ENCODE measurements at regions not wholly inside any gene's neighbourhood (a gene's known extent, or its start where the extent isn't known, plus 50 kb on each side); places are given as distances from the start of the nearest gene placed in this dataset.

- Histone ChIP-seq H3K36me3 (ENCODE audit: control insufficient read depth, low read length) (no peaks in the 10 kb centered on the region), H4K20me1 (ENCODE audit: control insufficient read depth, insufficient read depth, low read depth, low read length) (no peaks in the 10 kb centered on the region), H3K4me2 (ENCODE audit: low read length) (no peak overlapping the region), H3K4me1 (ENCODE audit: control insufficient read depth, low read length) (no peaks in the 10 kb centered on the region), H3K79me2 (ENCODE audit: control insufficient read depth, low read length) (no peaks in the 10 kb centered on the region), H3K4me3 (ENCODE audit: low read length) (no peak overlapping the region), H3K27ac (ENCODE audit: low read depth, low read length) (no peak overlapping the region), H3K27me3 (ENCODE audit: control insufficient read depth, low read length) (no peaks in the 10 kb centered on the region), H3K9me2 (replicated peaks; ENCODE audit: control insufficient read depth, low read length) (no peaks in the 10 kb centered on the region), H3K9me3 (ENCODE audit: control insufficient read depth, insufficient read depth, low read length) (peaks cover 9% of the 10 kb centered on the region; the same call in 1 of the 2 replicates), H3F3A (ENCODE audit: control insufficient read depth, insufficient read depth) (no peaks in the 10 kb centered on the region)
- no peak for TF ChIP-seq CTCF (IDR thresholded peaks at IDR 0.05; ENCODE audit: low read depth, low read length, poor library complexity, severe bottlenecking)
- no peak for TF ChIP-seq EZH2phosphoT487 (IDR thresholded peaks at IDR 0.05; ENCODE audit: borderline replicate concordance, low read length)
Measured at GRCh38 chr13:63367522-63368198, 1952.0 kb upstream of the PCDH20 start.

- peaks cover 9% of the 10 kb centered on the region; the same call in 1 of the 2 replicates for H3K9me3 ChIP-seq (ENCODE audit: control insufficient read depth, insufficient read depth, low read length)
- no peak overlapping the region for H3K27ac ChIP-seq (ENCODE audit: low read depth, low read length)
- H4K20me1 ChIP-seq (ENCODE audit: control insufficient read depth, insufficient read depth, low read depth, low read length) = no peaks in the 10 kb centered on the region
- no peak for TF ChIP-seq CTCF (IDR thresholded peaks at IDR 0.05; ENCODE audit: low read depth, low read length, poor library complexity, severe bottlenecking)
- no peak for TF ChIP-seq EZH2phosphoT487 (IDR thresholded peaks at IDR 0.05; ENCODE audit: borderline replicate concordance, low read length)
- no peaks in the 10 kb centered on the region for H3K9me2 ChIP-seq (replicated peaks; ENCODE audit: control insufficient read depth, low read length)
- H3K4me1 ChIP-seq (ENCODE audit: control insufficient read depth, low read length) = no peaks in the 10 kb centered on the region
- no peaks in the 10 kb centered on the region for H3K27me3 ChIP-seq (ENCODE audit: control insufficient read depth, low read length)
- no peaks in the 10 kb centered on the region for H3K36me3 ChIP-seq (ENCODE audit: control insufficient read depth, low read length)
- H3K79me2 ChIP-seq (ENCODE audit: control insufficient read depth, low read length) = no peaks in the 10 kb centered on the region
- H3F3A ChIP-seq (ENCODE audit: control insufficient read depth, insufficient read depth) = no peaks in the 10 kb centered on the region
- H3K4me2 ChIP-seq (ENCODE audit: low read length) = no peak overlapping the region
- H3K4me3 ChIP-seq (ENCODE audit: low read length) = no peak overlapping the region
Measured at GRCh38 chr13:63364159-63364558, 1948.5 kb upstream of the PCDH20 start.

- Histone ChIP-seq H3K4me3 (ENCODE audit: low read length) (no peak overlapping the region), H3K36me3 (ENCODE audit: control insufficient read depth, low read length) (no peaks in the 10 kb centered on the region), H3K79me2 (ENCODE audit: control insufficient read depth, low read length) (no peaks in the 10 kb centered on the region), H3K27ac (ENCODE audit: low read depth, low read length) (no peak overlapping the region), H3K9me2 (replicated peaks; ENCODE audit: control insufficient read depth, low read length) (no peaks in the 10 kb centered on the region), H4K20me1 (ENCODE audit: control insufficient read depth, insufficient read depth, low read depth, low read length) (no peaks in the 10 kb centered on the region), H3K4me1 (ENCODE audit: control insufficient read depth, low read length) (no peaks in the 10 kb centered on the region), H3F3A (ENCODE audit: control insufficient read depth, insufficient read depth) (no peaks in the 10 kb centered on the region), H3K4me2 (ENCODE audit: low read length) (no peak overlapping the region), H3K27me3 (ENCODE audit: control insufficient read depth, low read length) (no peaks in the 10 kb centered on the region), H3K9me3 (ENCODE audit: control insufficient read depth, insufficient read depth, low read length) (no peaks in the 10 kb centered on the region)
- TF ChIP-seq EZH2phosphoT487 (IDR thresholded peaks at IDR 0.05; ENCODE audit: borderline replicate concordance, low read length) (no peak), CTCF (IDR thresholded peaks at IDR 0.05; ENCODE audit: low read depth, low read length, poor library complexity, severe bottlenecking) (no peak)
Measured at GRCh38 chr13:63351533-63351932, 1935.9 kb upstream of the PCDH20 start.
